Renal pelvis (tissue), 1 donor: ENCODE measurements at regions not wholly inside any gene's neighbourhood (a gene's known extent, or its start where the extent isn't known, plus 50 kb on each side); places are given as distances from the start of the nearest gene placed in this dataset.

Experiments
- DNase-seq: peaks from one replicate; pipeline ENCODE4 v3.0.0-alpha.2; 2013

DNA sequence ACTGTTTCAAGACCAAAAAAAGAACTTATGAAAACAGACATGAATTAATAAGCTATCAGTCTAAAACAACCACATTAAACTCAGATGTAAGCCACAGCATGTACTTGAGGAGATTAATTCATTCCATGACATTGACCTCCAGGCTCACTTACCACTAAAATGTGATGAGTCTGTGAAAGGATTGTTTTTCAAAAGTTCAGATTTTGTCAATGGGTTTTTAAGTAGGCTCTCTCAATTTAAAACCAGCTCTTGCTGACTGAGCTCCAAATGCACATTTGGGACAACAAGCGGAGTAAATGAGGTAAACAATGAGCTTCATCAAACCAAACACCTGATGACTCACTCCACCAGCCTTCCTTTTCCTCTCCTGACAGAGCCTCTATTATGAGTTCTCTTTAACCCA lies 197.0 kb downstream of the SIM1 start:
- DNase-seq = no peak

- no peak for DNase-seq
Measured at GRCh38 chr6:100266494-100267401, 198.0 kb downstream of the SIM1 start.

DNA sequence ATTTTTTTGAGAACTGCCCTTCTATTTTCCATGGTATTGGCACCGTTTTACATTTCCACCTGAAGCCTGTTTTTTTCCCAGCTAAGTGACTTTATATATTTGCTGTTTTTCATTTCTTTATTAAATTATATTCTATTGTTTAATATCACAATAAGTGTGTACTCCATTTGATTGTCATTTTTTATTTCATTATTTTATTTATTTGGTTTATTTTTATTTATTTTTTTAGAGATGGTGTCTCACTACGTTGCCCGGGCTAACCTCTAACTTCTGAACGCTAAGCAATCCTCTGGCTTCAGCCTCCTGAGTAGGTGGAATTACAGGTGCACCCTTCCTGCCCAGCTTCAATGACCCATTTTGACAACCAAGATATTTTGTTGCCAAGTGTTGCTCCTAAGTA lies 202.6 kb downstream of the SIM1 start:
- DNase-seq = no peak

GRCh38 chr6:100261486-100261885 lies 203.2 kb downstream of the SIM1 start:
- no peak for DNase-seq

DNA sequence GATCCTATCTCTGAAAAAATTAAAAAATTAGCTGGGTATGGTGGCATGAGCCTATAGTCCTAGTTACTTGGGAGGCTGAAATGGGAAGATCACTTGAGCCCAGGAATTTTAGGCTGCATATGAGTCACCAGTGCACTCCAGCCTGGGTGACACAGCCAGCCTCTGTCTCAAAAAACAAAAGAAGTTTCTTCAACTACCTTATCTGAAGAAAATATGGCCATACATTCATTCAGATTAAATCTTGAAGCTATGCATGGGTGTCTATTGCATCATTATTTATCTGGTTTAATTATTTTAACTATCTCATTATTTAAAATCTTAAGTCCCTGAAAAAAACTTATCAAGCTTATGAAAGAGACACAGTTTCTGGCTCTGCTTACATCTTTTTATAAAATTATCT lies 204.1 kb downstream of the SIM1 start:
- no peak for DNase-seq

DNA sequence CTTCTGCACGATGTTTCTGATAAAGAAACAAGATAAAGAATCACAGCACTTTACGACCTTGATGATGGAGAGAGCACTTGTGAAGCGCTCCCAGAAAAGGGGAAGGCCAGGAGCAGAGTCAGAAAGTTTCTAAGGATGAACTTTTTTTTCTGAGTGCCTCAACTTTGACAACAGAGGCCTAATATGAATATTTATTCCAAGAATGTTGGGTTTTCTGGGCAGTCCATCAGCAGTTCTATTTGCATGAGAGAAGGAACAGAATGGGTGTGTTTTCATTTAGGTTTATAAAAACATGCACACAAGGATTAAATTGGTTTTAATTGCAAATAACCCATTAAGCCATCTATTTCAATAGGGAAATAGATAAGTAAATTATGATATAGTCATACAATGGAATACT lies 204.9 kb downstream of the SIM1 start:
- DNase-seq = no peak

- no peak for DNase-seq
Measured at GRCh38 chr6:100258752-100259151, 206.0 kb downstream of the SIM1 start.

DNA sequence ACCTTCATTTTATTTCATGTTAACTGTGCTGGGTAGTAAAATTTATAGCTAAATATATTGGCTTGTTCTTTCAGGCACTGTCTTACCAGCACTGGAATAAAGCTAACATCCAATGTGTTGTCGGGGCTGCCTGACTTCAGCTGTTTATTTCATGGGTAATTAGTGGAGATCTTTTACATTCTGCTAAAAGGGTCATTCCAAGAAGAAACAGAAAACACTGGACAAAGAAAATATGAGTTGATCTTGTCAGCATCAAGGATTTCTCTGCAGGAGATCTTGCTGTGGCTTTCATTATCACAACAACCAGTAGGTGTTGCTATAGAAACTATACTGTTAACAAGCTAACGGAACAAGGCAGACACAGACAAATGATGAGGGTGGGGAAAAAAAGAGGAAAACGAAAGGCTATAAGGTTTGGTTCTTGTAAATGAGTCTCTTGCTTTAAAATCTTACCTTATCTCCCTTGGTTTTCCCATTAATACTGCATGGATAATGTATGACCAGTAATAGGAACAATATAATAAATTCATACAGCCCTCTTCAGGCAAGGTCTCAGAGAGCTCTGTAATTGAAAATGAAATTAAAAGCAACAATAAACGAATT lies 206.8 kb downstream of the SIM1 start:
- peak; percentile 34 for DNase-seq

- DNase-seq = no peak
Measured at GRCh38 chr6:100255701-100256100, 209.0 kb downstream of the SIM1 start.

GRCh38 chr6:100247123-100247522 lies 217.6 kb downstream of the SIM1 start:
- no peak for DNase-seq

- no peak for DNase-seq
Measured at GRCh38 chr6:100246206-100246605, 218.5 kb downstream of the SIM1 start.

DNA sequence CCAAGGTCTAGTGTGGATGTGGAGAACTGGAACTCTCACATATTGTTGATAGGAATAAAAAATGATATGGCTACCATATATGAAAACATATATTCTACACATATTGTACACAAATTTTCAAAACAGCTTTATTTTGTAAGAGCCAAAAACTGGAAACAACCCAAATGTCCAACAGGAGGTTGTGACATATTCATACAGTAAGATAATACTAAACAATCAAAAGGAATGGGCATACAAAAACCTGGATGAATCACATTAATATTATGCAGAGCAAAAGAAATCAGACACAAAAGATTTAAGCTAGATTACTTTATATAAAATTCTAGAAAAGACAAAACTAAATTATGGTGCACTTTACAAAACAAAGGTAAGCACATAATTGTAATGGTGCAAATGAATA lies 223.9 kb downstream of the SIM1 start:
- no peak for DNase-seq

DNA sequence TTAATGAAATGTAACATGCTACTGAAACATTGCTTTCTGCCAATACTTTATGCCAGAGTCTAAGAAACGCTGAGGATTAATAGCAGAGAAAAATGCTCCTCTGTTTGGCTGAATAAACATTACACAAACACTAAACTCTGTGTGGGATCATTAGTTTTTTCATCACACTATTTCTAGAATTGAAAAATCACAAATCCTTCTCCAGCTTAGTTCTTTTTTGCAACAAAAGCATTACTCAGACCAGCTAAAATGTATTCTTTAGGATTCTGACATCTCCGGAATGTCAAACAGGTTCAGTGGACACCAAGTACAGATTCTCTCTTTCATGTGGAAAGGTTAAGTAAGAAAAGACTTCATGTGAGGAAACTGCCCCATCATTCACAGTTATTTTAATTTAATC lies 226.9 kb downstream of the SIM1 start:
- no peak for DNase-seq

GRCh38 chr6:100236389-100236788 lies 228.3 kb downstream of the SIM1 start:
- DNase-seq = no peak

GRCh38 chr6:100235631-100236030 lies 229.1 kb downstream of the SIM1 start:
- no peak for DNase-seq

GRCh38 chr6:100234625-100235024 lies 230.1 kb downstream of the SIM1 start:
- no peak for DNase-seq

DNA sequence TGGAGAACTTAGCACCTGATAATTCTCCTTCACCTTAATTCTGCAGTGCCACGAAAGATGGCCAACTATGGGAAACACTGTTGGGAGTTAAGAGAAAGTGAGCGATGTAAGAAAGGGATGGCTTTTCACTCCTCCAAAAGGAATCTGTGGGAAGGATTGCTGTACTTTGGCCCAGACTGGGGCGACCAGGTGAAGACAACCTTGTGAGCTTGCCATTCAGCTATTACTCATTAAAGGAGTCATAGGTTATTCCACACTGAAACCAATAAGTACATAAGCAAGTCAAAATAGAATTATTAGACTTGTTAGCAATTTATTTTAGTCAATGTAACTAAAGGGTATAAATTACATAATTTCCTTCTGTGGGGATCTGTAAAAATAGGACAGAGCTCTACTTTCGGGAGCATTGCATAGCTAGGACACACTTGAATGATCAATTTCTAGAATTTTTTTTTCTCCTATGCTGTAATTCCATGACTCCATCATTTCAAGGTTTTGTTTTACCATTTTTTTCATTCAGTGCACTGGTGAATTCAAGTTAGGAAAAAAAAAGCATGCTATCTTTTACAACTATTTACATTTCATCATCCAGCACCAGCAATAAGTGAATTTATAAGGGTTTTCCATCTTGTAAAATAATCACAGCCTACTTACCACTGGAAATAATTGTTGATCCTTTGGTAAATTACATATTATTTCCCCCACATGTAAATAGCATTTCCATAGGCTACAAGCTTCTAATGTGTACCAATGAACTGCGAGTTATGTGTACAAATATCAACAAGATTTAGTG lies 231.7 kb downstream of the SIM1 start:
- DNase-seq = no peak

DNA sequence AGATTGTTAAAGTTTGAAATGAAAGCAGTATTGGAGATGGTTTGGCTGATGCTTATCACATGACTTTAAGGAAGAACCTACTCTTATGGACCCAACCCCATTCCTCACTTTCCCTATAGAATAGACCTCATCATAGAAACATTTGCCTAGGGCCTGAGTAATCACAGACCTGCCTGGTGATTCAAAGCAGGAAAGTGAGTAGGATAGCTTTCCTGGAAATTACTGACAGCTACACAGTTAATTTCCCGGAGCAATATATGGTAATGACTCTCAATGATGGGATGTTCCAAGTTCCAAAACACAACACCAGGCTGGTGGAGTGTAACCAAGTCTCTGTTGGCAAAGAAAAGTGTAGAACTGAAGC lies 233.8 kb downstream of the SIM1 start:
- no peak for DNase-seq

GRCh38 chr6:100230115-100230952 lies 234.4 kb downstream of the SIM1 start:
- DNase-seq = no peak

- DNase-seq = no peak
Measured at GRCh38 chr6:100229512-100229911, 235.2 kb downstream of the SIM1 start.

- DNase-seq = peak; percentile 55
Measured at GRCh38 chr6:100228834-100229441, 234.9 kb upstream of the MCHR2 start.
